ENCODE measurements at regions not wholly inside any gene's neighbourhood (a gene's known extent, or its start where the extent isn't known, plus 50 kb on each side); places are given as distances from the start of the nearest gene placed in this dataset.
"Not testable (repeated sequence)": the region's sequence is repeated elsewhere in the genome, so short reads cannot be mapped to it uniquely, and the experiment has no call there.

GRCh38 chr14:105667663-105668020 is 141.3 kb downstream of the TMEM121 start:
- H3K9me3 ChIP-seq; H3K4me1 ChIP-seq; in situ Hi-C loops (cut with MboI; ENCODE audit: low sequenced_read_pairs); H3K36me3 ChIP-seq (replicated peaks); H3K27me3 ChIP-seq (ENCODE audit: low read depth); H3K4me3 ChIP-seq; DNase-seq (ENCODE audit: low spot score in 2 of 2): not testable (repeated sequence)

- H3K36me3 ChIP-seq (replicated peaks); DNase-seq (ENCODE audit: low spot score in 2 of 2); in situ Hi-C loops (cut with MboI; ENCODE audit: low sequenced_read_pairs); H3K4me3 ChIP-seq; H3K27me3 ChIP-seq (ENCODE audit: low read depth); H3K4me1 ChIP-seq; H3K9me3 ChIP-seq: not testable (repeated sequence)
These were observed 141.6 kb downstream of the TMEM121 start for GRCh38 chr14:105668021-105668420.

- H3K4me1 ChIP-seq; DNase-seq (ENCODE audit: low spot score in 2 of 2); H3K36me3 ChIP-seq (replicated peaks); H3K9me3 ChIP-seq; H3K27me3 ChIP-seq (ENCODE audit: low read depth); in situ Hi-C loops (cut with MboI; ENCODE audit: low sequenced_read_pairs); H3K4me3 ChIP-seq: not testable (repeated sequence)
These were observed 142.3 kb downstream of the TMEM121 start for GRCh38 chr14:105668471-105669230.

GRCh38 chr14:105669231-105669610 is 142.8 kb downstream of the TMEM121 start:
- H3K4me1 ChIP-seq; H3K4me3 ChIP-seq; in situ Hi-C loops (cut with MboI; ENCODE audit: low sequenced_read_pairs); H3K36me3 ChIP-seq (replicated peaks); H3K27me3 ChIP-seq (ENCODE audit: low read depth); DNase-seq (ENCODE audit: low spot score in 2 of 2); H3K9me3 ChIP-seq: not testable (repeated sequence)

- DNase-seq (ENCODE audit: low spot score in 2 of 2); in situ Hi-C loops (cut with MboI; ENCODE audit: low sequenced_read_pairs); H3K36me3 ChIP-seq (replicated peaks); H3K4me1 ChIP-seq; H3K27me3 ChIP-seq (ENCODE audit: low read depth); H3K4me3 ChIP-seq; H3K9me3 ChIP-seq: not testable (repeated sequence)
These were observed 143.3 kb downstream of the TMEM121 start for GRCh38 chr14:105669646-105670045.

GRCh38 chr14:105672450-105673200 is 146.2 kb downstream of the TMEM121 start:
- DNase-seq (ENCODE audit: low spot score in 2 of 2); H3K4me3 ChIP-seq; H3K4me1 ChIP-seq; H3K27me3 ChIP-seq (ENCODE audit: low read depth); in situ Hi-C loops (cut with MboI; ENCODE audit: low sequenced_read_pairs); H3K9me3 ChIP-seq; H3K36me3 ChIP-seq (replicated peaks): not testable (repeated sequence)

- DNase-seq (ENCODE audit: low spot score in 2 of 2): not testable (repeated sequence)
These were observed 149.1 kb downstream of the TMEM121 start for GRCh38 chr14:105675433-105675832.

GRCh38 chr14:105675905-105676670 is 149.7 kb downstream of the TMEM121 start:
- H3K9me3 ChIP-seq; H3K36me3 ChIP-seq (replicated peaks); H3K27me3 ChIP-seq (ENCODE audit: low read depth); DNase-seq (ENCODE audit: low spot score in 2 of 2); H3K4me3 ChIP-seq; H3K4me1 ChIP-seq: not testable (repeated sequence)
- in situ Hi-C loops (cut with MboI; ENCODE audit: low sequenced_read_pairs): loop anchor here (25.0 kb wide), 1 partner anchor 361 kb away; no protein-coding TSS in a partner anchor

More at GRCh38 chr14:105675433-105675832, 149.1 kb downstream of the TMEM121 start:
- H3K27me3 ChIP-seq (ENCODE audit: low read depth); H3K36me3 ChIP-seq (replicated peaks); H3K9me3 ChIP-seq; H3K4me3 ChIP-seq; H3K4me1 ChIP-seq: not testable (repeated sequence)
- in situ Hi-C loops (cut with MboI; ENCODE audit: low sequenced_read_pairs): loop anchor here (25.0 kb wide), 1 partner anchor 362 kb away; no protein-coding TSS in a partner anchor

- H3K36me3 ChIP-seq (replicated peaks); DNase-seq (ENCODE audit: low spot score in 2 of 2); H3K27me3 ChIP-seq (ENCODE audit: low read depth); H3K4me3 ChIP-seq; H3K4me1 ChIP-seq; H3K9me3 ChIP-seq: not testable (repeated sequence)
- in situ Hi-C loops (cut with MboI; ENCODE audit: low sequenced_read_pairs): loop anchor here (25.0 kb wide), 1 partner anchor 359 kb away; no protein-coding TSS in a partner anchor
These were observed 151.7 kb downstream of the TMEM121 start for GRCh38 chr14:105678057-105678456.

GRCh38 chr14:105678996-105679958 is 152.9 kb downstream of the TMEM121 start:
- not testable (repeated sequence) for H3K4me3 ChIP-seq; DNase-seq (ENCODE audit: low spot score in 2 of 2); H3K4me1 ChIP-seq; H3K9me3 ChIP-seq; H3K36me3 ChIP-seq (replicated peaks); H3K27me3 ChIP-seq (ENCODE audit: low read depth)
- in situ Hi-C loops (cut with MboI; ENCODE audit: low sequenced_read_pairs): loop anchor here (25.0 kb wide), 1 partner anchor 358 kb away; no protein-coding TSS in a partner anchor

GRCh38 chr14:105679959-105680735 is 153.8 kb downstream of the TMEM121 start:
- not testable (repeated sequence) for H3K27me3 ChIP-seq (ENCODE audit: low read depth); H3K9me3 ChIP-seq; H3K4me1 ChIP-seq; H3K36me3 ChIP-seq (replicated peaks); H3K4me3 ChIP-seq
- in situ Hi-C loops (cut with MboI; ENCODE audit: low sequenced_read_pairs): loop anchor here (25.0 kb wide), 1 partner anchor 357 kb away; no protein-coding TSS in a partner anchor
- DNase-seq (ENCODE audit: low spot score in 2 of 2): peak in 1 of 2 experiments; percentile 36

- DNase-seq (ENCODE audit: low spot score in 2 of 2): peak in 1 of 2 experiments; percentile 30
- H3K27me3 ChIP-seq (ENCODE audit: low read depth); H3K9me3 ChIP-seq; H3K4me3 ChIP-seq; H3K36me3 ChIP-seq (replicated peaks); H3K4me1 ChIP-seq: not testable (repeated sequence)
- in situ Hi-C loops (cut with MboI; ENCODE audit: low sequenced_read_pairs): loop anchor here (25.0 kb wide), 1 partner anchor 357 kb away; no protein-coding TSS in a partner anchor
These were observed 154.3 kb downstream of the TMEM121 start for GRCh38 chr14:105680736-105681098.

Data from HAP-1 (cell line).